ENCODE measurements at regions not wholly inside any gene's neighbourhood (a gene's known extent, or its start where the extent isn't known, plus 50 kb on each side); places are given as distances from the start of the nearest gene placed in this dataset.
"Not testable (repeated sequence)": the region's sequence is repeated elsewhere in the genome, so short reads cannot be mapped to it uniquely, and the experiment has no call there.

- no peak for DNase-seq
Measured at GRCh38 chr16:26665166-26665939, 401.4 kb upstream of the C16orf82 start.

DNA sequence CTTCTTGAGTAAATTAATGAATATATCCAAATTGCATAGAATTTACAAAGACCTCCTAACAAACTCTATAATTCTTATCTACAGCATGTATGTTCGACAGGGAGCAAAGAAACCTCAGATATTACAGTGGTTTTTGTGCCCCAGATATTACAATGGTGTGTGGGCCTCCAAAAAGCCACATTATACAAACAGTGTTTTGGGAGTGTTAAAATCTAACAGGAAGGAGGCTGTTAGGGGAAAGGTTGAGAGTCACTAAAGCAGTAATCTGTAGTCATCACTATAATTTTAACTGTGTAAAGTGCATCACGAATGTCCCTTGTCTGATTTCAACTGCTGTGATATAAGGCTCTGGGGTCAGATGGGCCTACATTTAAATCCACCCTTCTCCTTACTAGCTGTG, 400.2 kb upstream of the C16orf82 start:
- no peak for DNase-seq

- no peak for DNase-seq
Measured at GRCh38 chr16:26667307-26667706, 399.4 kb upstream of the C16orf82 start.

GRCh38 chr16:26668026-26668425, 398.7 kb upstream of the C16orf82 start:
- DNase-seq: no peak

DNA sequence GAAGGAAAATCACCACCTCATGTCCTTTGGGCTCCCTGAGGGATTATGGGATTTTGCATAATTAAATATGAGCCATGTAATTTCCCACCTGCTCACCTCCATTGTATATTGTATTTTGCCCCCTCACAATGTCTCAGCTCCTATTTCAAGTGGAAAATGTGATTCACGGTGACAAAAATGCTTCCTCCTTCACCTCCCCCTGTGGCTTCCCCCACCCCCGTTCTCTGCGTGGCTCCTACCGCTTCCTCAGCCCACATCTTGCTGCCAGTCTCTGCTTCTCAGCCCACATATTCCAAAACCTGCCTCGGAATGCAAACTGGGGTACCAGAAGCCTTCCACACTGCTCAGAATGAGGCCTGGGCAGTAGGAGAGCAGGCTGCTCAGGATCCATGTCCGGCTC, 394.5 kb upstream of the C16orf82 start:
- DNase-seq: no peak

DNA sequence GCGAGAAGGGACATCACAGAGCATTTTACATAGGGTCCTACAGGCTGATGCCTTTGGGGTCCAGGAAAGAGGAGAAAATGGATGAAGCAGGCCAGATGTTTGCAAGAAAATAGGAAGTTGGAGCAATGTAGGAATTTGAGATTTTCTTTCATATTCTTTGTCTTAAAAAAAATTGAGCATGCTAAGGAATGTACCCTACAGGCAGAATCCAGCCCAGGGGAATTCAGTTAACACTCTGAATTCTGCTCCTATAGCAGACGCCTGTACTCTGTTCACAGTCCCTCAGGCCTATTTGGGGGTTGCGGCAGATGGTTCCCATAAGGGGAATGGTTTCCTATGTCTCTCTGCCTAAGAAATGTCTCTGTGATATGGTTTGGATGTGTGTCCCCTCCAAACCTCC, 393.7 kb upstream of the C16orf82 start:
- no peak for DNase-seq

- no peak for DNase-seq
Measured at GRCh38 chr16:26680671-26681070, 386.1 kb upstream of the C16orf82 start.

DNA sequence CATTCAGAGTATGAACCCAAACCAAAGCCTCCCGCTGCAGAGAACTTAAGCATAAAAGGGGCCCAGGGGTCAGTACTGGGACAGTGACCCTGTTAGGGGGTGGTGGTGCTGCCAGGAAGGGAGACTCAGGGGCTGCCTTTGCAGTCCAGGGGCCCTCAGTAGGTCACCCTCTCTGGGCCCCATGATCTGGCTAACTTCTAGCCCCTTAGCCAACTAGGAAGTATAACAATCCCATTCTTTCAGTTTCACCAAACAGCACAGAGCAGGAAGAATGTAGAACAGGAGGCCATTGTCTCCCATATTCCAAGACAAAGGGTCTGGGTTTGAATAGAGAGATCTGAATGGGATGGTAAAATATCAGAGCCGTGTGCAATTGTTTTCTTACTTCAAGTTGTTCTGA, 378.6 kb upstream of the C16orf82 start:
- DNase-seq: no peak

DNA sequence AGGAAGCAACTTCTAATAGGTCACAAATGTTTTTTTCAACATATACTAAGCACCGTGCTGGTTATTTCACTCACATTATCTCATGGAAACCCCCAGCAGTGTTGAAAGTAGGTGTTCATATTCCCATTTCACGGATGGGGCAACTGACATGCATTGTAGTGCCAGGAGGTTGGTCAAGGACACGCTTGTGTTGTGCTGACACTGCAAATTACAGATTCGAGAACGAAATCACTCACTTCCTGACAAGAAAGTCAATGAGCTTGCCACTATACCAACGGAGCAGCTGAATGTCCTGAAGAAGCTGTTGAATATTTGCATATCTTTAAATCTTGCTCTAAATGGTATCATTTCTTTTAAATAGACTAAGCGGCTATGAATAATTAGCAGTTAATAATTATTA, 378.0 kb upstream of the C16orf82 start:
- no peak for DNase-seq

GRCh38 chr16:26692658-26693057, 374.1 kb upstream of the C16orf82 start:
- DNase-seq: no peak

GRCh38 chr16:26697807-26698206, 368.9 kb upstream of the C16orf82 start:
- no peak for DNase-seq

- DNase-seq: no peak
Measured at GRCh38 chr16:26700250-26700649, 366.5 kb upstream of the C16orf82 start.

DNA sequence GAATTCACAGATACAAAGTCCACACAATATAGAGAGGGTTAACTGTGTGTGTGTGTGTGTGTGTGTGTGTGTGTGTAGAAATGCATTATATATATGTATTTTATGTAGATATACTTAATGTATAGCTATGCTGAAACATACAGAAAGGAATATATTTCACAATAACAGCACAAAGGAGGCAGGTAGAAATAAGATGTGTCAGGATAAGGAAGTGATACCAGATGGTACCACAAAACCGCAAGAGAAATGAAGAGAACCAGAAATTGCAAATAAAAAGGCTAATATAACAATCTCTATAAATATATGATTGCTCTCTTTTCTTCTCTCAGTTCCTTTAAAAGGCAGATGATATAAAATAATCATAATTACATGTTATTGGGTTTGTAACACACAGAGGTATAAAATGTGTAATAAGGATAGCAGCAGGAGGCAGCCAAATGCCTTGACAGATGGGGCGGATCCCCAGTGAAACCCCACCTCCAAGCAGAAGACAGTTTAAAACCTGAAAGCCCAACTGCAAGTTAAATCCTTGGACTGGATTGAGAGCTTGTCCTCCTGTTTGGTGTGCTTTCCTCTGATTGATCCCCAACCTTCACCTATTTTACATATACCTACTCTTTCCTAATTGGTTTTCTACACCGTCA, 365.4 kb upstream of the C16orf82 start:
- no peak for DNase-seq

DNA sequence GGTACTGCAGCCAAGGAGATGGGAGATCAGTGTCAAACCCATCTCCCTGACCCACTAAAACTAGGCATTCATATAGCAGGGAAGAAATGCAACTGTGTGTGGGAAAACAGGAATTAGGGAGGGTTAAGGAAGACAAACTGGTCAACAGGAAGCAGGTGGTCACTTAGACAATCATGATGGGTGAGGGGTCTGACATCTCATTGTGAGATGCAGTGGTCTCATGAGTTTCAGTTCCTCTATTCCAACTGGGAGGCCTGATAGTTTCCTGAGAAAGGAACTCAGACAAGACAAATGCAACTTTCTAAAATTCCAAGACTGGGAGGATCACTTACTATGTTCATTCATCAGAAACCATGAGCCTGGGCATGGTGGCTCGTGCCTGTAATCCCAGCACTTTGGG, 361.4 kb upstream of the C16orf82 start:
- no peak for DNase-seq

GRCh38 chr16:26708428-26708827, 358.3 kb upstream of the C16orf82 start:
- DNase-seq: no peak

DNA sequence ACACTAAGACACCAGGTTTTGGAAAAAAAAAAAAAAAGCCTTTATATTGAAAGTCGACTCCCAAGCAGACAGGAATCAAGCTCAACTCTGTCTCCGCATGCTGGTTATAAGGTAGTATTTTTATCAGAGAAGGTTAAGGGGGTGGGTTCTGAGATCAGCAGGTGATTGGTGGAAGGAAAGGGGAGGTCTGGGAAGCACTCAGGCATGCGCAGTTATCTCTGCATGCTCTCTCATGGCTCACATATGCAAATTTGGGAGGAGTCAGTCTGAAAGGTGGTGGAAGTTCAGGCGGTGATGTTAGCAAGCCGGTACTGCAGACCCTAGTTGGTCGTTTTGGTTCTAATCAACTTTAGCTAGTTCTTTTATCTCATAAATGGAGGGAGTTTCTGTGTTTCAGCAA, 357.6 kb upstream of the C16orf82 start:
- DNase-seq: no peak

- no peak for DNase-seq
Measured at GRCh38 chr16:26709754-26710153, 357.0 kb upstream of the C16orf82 start.

DNA sequence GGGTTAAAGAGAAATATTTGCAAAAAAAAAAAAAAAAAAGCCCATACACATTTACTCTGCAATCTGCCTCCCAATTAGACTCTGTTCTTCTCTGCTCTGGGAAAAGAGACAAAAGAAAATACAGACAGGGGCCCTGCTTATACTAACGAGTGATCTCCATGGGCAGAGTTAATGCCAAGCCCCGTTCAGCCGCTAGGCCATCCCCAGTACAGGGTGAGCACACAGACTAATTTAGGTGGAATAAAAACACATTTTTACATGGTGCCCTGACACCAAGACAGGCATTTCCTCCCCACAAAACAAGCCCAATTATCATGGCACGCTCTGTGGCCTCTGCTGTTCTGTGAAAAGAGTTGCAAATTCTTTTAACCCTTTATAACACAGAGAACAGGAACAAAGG, 356.3 kb upstream of the C16orf82 start:
- DNase-seq: no peak

GRCh38 chr16:26712876-26713275, 353.9 kb upstream of the C16orf82 start:
- no peak for DNase-seq

GRCh38 chr16:26715969-26716368, 350.8 kb upstream of the C16orf82 start:
- DNase-seq: no peak

GRCh38 chr16:26717826-26718225, 348.9 kb upstream of the C16orf82 start:
- no peak for DNase-seq

DNA sequence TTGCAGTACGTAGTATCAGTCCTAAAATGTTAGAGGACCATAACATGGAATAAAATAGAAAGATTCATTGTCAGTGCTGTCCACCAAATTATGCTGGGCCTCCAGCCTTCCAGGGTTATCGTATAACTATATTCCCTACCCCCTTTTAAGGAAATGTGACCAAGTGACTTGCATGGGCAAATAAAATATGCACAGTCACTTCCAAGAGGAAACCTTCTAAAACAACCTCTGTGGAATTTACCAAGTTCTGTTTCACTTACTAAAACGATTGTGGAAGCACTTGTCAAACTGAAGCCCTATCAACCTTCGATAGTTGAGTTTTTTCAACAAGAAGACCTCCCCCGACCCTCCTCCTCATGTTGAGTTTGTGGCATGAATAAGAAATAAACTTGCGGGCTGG, 345.4 kb upstream of the C16orf82 start:
- no peak for DNase-seq

DNA sequence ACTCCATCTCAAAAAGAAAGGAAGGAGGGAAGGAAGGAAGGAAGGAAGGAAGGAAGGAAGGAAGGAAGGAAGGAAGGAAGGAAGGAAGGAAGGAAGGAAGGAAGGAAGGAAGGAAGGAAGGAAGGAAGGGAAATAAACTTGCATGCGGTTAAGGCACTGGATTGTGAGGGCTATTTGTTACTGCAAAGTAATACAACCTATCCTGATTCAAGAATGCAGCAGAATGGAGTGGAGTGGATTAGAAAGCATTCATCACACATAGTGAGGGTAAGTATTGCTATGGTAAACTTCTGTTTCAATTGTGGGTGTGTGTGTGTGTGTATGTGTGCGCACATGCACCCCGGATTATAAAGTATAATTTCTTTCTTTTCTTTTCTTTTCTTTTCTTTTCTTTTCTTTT, 344.8 kb upstream of the C16orf82 start:
- DNase-seq: not testable (repeated sequence)

DNA sequence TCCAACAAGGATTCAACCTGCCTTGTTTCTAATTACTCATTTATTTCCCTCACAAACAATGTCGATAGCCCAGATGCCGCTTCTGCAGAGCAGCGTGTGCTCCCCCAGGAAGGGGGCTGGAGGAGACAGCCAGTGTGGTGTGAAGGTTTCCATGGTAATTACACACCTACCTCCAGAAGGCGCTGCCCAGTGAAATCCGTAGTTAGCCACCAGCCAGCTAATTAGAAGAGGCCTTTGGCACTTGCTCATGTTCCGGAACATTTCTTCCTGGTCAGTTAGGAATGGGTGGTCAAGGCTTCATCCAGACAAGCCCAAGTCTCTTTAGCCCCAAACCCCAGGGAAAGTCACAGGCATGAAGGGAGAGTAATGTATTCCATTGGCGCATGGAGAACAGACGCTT, 342.5 kb upstream of the C16orf82 start:
- no peak for DNase-seq

DNA sequence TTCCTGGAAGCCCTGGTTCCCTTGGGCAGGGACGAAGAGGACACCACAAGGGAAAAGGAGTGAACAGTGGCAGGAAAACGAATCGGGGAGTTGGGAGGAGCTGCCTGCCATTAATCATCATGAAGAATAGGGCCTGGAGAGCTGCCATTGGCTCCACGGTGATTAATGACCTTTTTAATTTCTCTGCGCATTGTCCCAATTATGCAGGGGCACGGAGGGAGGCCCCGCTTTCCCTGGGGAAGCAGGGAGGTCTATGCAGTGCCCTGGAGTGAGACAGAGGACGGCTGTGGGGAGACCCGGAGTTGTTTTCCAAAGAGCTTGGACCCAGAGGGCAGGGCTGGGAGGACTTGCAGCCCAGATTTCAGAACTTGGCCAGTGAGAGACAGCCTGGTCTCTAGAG, 338.9 kb upstream of the C16orf82 start:
- no peak for DNase-seq

Measured in CD4-positive, alpha-beta T cell treated with Interferon alpha-2 for 1 hour (primary cell).